ENCODE measurements at regions not wholly inside any gene's neighbourhood (a gene's known extent, or its start where the extent isn't known, plus 50 kb on each side); places are given as distances from the start of the nearest gene placed in this dataset.

- no peak overlapping the region for H2BK15ac ChIP-seq (ENCODE audit: low read depth, low read length)
- no peak overlapping the region for H2BK5ac ChIP-seq (ENCODE audit: low read depth, low read length, poor library complexity, severe bottlenecking)
- peaks cover 2% of the 10 kb centered on the region; the same call in 1 of the 2 replicates for H3K4me1 ChIP-seq (ENCODE audit: control insufficient read depth, insufficient read depth, low read length)
- no peaks in the 10 kb centered on the region for H3K36me3 ChIP-seq (ENCODE audit: control insufficient read depth, insufficient read depth, low read length)
- no peak overlapping the region for H2BK20ac ChIP-seq (ENCODE audit: low read depth, low read length)
- no peaks in the 10 kb centered on the region for H4K20me1 ChIP-seq (ENCODE audit: insufficient read depth, low read length)
- H3K27me3 ChIP-seq (ENCODE audit: control insufficient read depth, insufficient read depth, low read length) = no peaks in the 10 kb centered on the region
- ATAC-seq (ENCODE audit: low read depth) (no peak), DNase-seq (no peak)
- peaks cover 2% of the 10 kb centered on the region; the same call in 1 of the 2 replicates for H3K9me1 ChIP-seq (ENCODE audit: insufficient read depth, low read length)
- no peak overlapping the region for H3K23ac ChIP-seq (ENCODE audit: low read depth, low read length)
- intact Hi-C loops (cut with micrococcal nuclease) = no loop called here
- no peak overlapping the region for H3K4me3 ChIP-seq (ENCODE audit: insufficient read depth, low read depth, low read length)
- TF ChIP-seq MAZ (IDR thresholded peaks at IDR 0.05; ENCODE audit: borderline replicate concordance, low read depth, low read length) (no peak), ELK1 (IDR thresholded peaks at IDR 0.05; ENCODE audit: borderline replicate concordance, low read depth, low read length) (no peak), BHLHE40 (IDR thresholded peaks at IDR 0.05; ENCODE audit: low read depth, low read length) (no peak), MAFK (IDR thresholded peaks at IDR 0.05; ENCODE audit: low read depth, low read length) (no peak), RAD21 (IDR thresholded peaks at IDR 0.05; ENCODE audit: low read length) (no peak)
- CTCF ChIA-PET = no interaction called here
- H3K27ac ChIP-seq (ENCODE audit: insufficient read depth, low read length) = no peak overlapping the region
- no peak overlapping the region for H3K4ac ChIP-seq (ENCODE audit: low read depth, low read length)
- 100% methylated on average over 1 of the region's 3 CpGs; no CpG with 5 or more reads in 1 of the 2 experiments for WGBS, 2 experiments (ENCODE audit: extremely low coverage in 2 of 2, insufficient read length in 1 of 2)
- no peak overlapping the region for H4K8ac ChIP-seq (ENCODE audit: low read depth in 2 of 2, low read length in 2 of 2)
- no peaks in the 10 kb centered on the region for H3K9me3 ChIP-seq (ENCODE audit: control insufficient read depth, insufficient read depth, low read length)
- H4K91ac ChIP-seq (ENCODE audit: insufficient read depth, low read depth, low read length) = no peak overlapping the region
- H3K18ac ChIP-seq (ENCODE audit: low read depth, low read length) = no peak overlapping the region
- dilution Hi-C loops (cut with HindIII; ENCODE audit: low sequenced_read_pairs, unreplicated experiment) = no loop called here
- no peak overlapping the region for H3K14ac ChIP-seq (replicated peaks; ENCODE audit: low read depth, low read length)
- no peak overlapping the region for H3K4me2 ChIP-seq (ENCODE audit: low read depth, low read length)
- no peak overlapping the region for H3K56ac ChIP-seq (ENCODE audit: extremely low read depth, insufficient read depth, low read length)
- no peak overlapping the region for H3K9ac ChIP-seq (ENCODE audit: low read depth, low read length)
- H2BK120ac ChIP-seq (ENCODE audit: low read depth, low read length) = no peak overlapping the region
- no peaks in the 10 kb centered on the region for H3K79me1 ChIP-seq (ENCODE audit: low read depth in 1 of 2, low read length in 2 of 2)
- no peak overlapping the region for H2AK9ac ChIP-seq (replicated peaks; ENCODE audit: low read depth, low read length, poor library complexity)
- no peak overlapping the region for H2AFZ ChIP-seq (replicated peaks; ENCODE audit: low read length, poor library complexity)
- no TSS peak for BruUV-seq (replicated peaks)
- H4K5ac ChIP-seq (ENCODE audit: low read depth, low read length) = no peak overlapping the region
- no peak overlapping the region for H2AK5ac ChIP-seq (ENCODE audit: low read depth, low read length)
- POLR2A ChIA-PET (ENCODE audit: unreplicated experiment) = no interaction called here
- in situ Hi-C loops (cut with MboI; ENCODE audit: low sequenced_read_pairs) = no loop called here
Measured at GRCh38 chr12:19012965-19013364, 116.6 kb upstream of the PLEKHA5 start.

All from IMR-90 (cell line).